AG09309 (cell line): ENCODE measurements at regions not wholly inside any gene's neighbourhood (a gene's known extent, or its start where the extent isn't known, plus 50 kb on each side); places are given as distances from the start of the nearest gene placed in this dataset.

ENCODE experiments used
- DNase-seq: peaks from one replicate; pipeline ENCODE4 v3.0.0-alpha.2; 2010; ENCODE audit warnings: low read depth
- H3K4me3 ChIP-seq: 2 replicates; pipeline ENCODE4 v1.5.1; 2011; ENCODE audit warnings: mild to moderate bottlenecking, low read depth, low read length, moderate library complexity; ENCODE audit not compliant: control insufficient read depth
- CTCF ChIP-seq: IDR thresholded peaks from 2 replicates; pipeline ENCODE4 v1.5.1; 2011; ENCODE audit warnings: mild to moderate bottlenecking, low read depth, low read length, inconsistent platforms; ENCODE audit not compliant: insufficient read depth, control insufficient read depth; ENCODE audit errors: missing control alignments

- H3K4me3 ChIP-seq, result no peak overlapping the region
- TF ChIP-seq CTCF, result no peak
- no peak for DNase-seq
Observed at GRCh38 chr14:101178184-101179072, 274.9 kb upstream of the RTL1 start.

GRCh38 chr14:101179691-101180211 is 276.2 kb upstream of the RTL1 start:
- DNase-seq, result no peak
- no peak overlapping the region for H3K4me3 ChIP-seq
- TF ChIP-seq CTCF, result no peak

GRCh38 chr14:101181446-101182313 is 278.2 kb upstream of the RTL1 start:
- TF ChIP-seq CTCF, result no peak
- DNase-seq, result no peak
- H3K4me3 ChIP-seq, result no peak overlapping the region

GRCh38 chr14:101182476-101182875 is 279.0 kb upstream of the RTL1 start:
- H3K4me3 ChIP-seq, result no peak overlapping the region
- no peak for DNase-seq
- TF ChIP-seq CTCF, result no peak

- no peak for TF ChIP-seq CTCF
- no peak for DNase-seq
- H3K4me3 ChIP-seq, result no peak overlapping the region
Observed at GRCh38 chr14:101183376-101184103, 280.0 kb upstream of the RTL1 start.

- no peak for DNase-seq
- no peak overlapping the region for H3K4me3 ChIP-seq
- TF ChIP-seq CTCF, result no peak
Observed at GRCh38 chr14:101184104-101184455, 280.6 kb upstream of the RTL1 start.
